Thyroid gland (tissue), 4 donors: ENCODE measurements at regions not wholly inside any gene's neighbourhood (a gene's known extent, or its start where the extent isn't known, plus 50 kb on each side); places are given as distances from the start of the nearest gene placed in this dataset.
A peak's percentile ranks its signal among the peaks of the same experiment; 100 is the strongest.

Experiments used
- DNase-seq, 2 donors: peaks; one replicate each; pipeline ENCODE4 v3.0.0-alpha.2; 2019
- H3K27ac ChIP-seq, 3 donors: fragments of 200-600 bp; sonication (generic); 1 replicate in 2 of 3; 2 replicates in 1 of 3; pipeline ENCODE4 v1.5.1; 2016 to 2019; ENCODE audit warnings: mild to moderate bottlenecking in 1 of 3, moderate library complexity in 1 of 3
- H3K27me3 ChIP-seq: fragments of 200-600 bp; sonication (generic); one replicate; pipeline ENCODE4 v1.5.1; 2019
- H3K36me3 ChIP-seq, 2 donors: fragments of 200-600 bp; sonication (generic); one replicate each; pipeline ENCODE4 v1.5.1; 2016 to 2019
- H3K4me1 ChIP-seq, 2 donors: fragments of 200-600 bp; sonication (generic); one replicate each; pipeline ENCODE4 v1.5.1; 2017 to 2019
- H3K4me3 ChIP-seq, 3 donors: fragments of 200-600 bp; sonication (generic); replicated peaks in 1 of 3; 1 replicate in 2 of 3; 2 replicates in 1 of 3; pipeline ENCODE4 v1.5.1; 2016; ENCODE audit warnings: mild to moderate bottlenecking in 1 of 3
- H3K9me3 ChIP-seq: fragments of 200-600 bp; sonication (generic); one replicate; pipeline ENCODE4 v1.5.1; 2017
- CTCF ChIP-seq, 6 experiments: fragments of 200-600 bp in 3 of 6; fragments of 450-650 bp in 3 of 6; sonication (generic) in 3 of 6; IDR thresholded peaks; one replicate each; pipeline ENCODE4 v1.5.1; 2016 to 2019; ENCODE audit warnings: antibody characterized with exemption in 6 of 6, mild to moderate bottlenecking in 2 of 6, inconsistent platforms in 1 of 6, moderate library complexity in 1 of 6
- POLR2A ChIP-seq, 2 donors: fragments of 450-650 bp; IDR thresholded peaks; one replicate each; pipeline ENCODE4 v1.6.1; 2017; ENCODE audit warnings: antibody characterized with exemption in 2 of 2, mild to moderate bottlenecking in 2 of 2, moderate library complexity in 1 of 2
- WGBS, 2 donors: methylation state at CpG; one replicate each; pipeline ENCODE4 v1.1.5; 2017; 5-methylcytosine and 5-hydroxymethylcytosine counted together
- intact Hi-C: fragments of 100-400 bp; cut with DNase I; formaldehyde crosslinking; loops from one replicate; pipeline ENCODE4 v1.15.1; 2023

DNA sequence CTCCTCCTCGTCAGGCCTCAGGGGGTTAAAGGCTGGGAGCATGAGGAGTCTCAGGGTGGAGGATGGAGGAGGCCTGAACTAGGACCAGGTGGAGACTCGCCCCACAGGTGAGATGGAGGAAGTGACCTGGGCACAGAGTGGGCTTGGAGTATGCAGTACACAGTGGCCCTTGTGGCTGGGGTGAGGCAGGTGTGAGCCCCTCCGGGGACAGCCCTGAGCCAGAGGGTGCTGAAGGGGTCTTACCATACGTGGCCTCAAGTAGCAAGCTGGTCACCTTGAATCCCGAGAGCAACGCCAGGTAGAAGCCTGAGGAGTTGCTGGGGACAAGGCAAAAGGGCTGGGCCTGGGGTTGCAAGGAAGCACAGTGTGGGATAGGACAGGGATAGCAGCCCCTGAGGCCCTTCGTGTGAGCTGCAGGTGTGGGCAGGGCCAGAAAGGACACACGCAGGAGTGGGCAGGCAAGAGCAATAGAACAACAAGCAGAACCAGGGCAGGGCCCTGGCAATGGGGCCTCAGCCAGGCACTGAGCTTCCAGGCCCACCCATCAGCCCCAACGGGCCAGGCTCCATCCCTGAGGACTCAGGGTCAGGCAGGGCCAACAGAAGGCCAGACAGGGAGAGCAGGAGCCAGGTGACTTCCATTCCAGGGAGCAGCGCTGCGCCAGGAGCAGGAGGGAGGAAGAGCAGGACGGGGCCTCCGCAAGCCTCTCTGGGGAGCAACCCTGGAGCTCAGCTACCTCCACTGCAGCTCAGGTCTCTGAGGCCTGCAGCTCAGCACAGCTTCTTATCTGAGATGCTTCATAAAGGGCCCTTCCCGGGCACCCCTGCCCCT lies 64.2 kb upstream of the TNRC6C start:
- no peak for DNase-seq
- H3K27me3 ChIP-seq = no peaks in the 10 kb centered on the region

DNA sequence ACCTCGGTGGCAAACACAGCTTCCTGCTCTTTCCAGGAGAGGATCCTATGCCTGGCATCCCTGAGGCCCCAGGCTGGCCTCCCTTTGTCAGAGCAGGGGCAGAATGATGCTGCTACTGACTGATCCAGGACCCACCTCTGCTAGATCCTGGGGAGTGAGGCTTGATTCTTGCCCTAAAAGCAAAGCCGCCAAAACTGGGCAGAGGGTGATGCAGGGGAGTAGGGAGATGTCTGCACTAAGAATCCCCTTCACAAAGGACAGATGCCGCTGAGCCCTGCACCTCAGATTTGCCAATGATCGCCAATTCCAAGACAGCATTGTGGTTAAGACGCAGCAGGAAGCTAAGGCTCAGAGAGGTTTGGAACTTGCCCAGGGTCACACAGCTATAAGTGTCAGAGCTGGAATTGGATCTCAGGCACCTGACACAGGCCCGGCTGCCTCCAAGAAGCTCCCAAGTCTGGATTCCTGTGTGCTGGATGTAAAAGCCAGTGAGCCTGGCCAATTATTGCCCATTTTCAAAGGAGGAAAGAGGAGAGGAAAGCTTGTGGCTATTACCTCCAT lies 60.7 kb upstream of the TNRC6C start:
- peaks cover 0 to 10% of the 10 kb centered on the region in 2 donors for H3K4me1 ChIP-seq
- WGBS, 2 donors = 91 to 96% methylated on average over 6 of the region's 6 CpGs
- no peaks in the 10 kb centered on the region for H3K36me3 ChIP-seq
- H3K27me3 ChIP-seq = no peaks in the 10 kb centered on the region
- no peak overlapping the region for H3K4me3 ChIP-seq
- TF ChIP-seq CTCF (IDR thresholded peaks at IDR 0.05) (no peak), POLR2A (IDR thresholded peaks at IDR 0.05) (no peak)
- intact Hi-C loops = no loop called here
- DNase-seq = no peak
- no peaks in the 10 kb centered on the region for H3K9me3 ChIP-seq
- no peak overlapping the region for H3K27ac ChIP-seq

More for the DNA sequence above, 64.2 kb upstream of the TNRC6C start:
- 69 to 78% methylated on average over 13 of the region's 14 CpGs for WGBS, 2 donors
- Histone ChIP-seq H3K4me3 (no peak overlapping the region), H3K36me3 (no peaks in the 10 kb centered on the region), H3K4me1 (peaks cover 0 to 2% of the 10 kb centered on the region in 2 donors), H3K9me3 (no peaks in the 10 kb centered on the region), H3K27ac (no peak overlapping the region)
- TF ChIP-seq CTCF (IDR thresholded peaks at IDR 0.05) (no peak), POLR2A (IDR thresholded peaks at IDR 0.05) (no peak)
- intact Hi-C loops = no loop called here

GRCh38 chr17:77898521-77899434 lies 59.7 kb upstream of the TNRC6C start:
- no peak for TF ChIP-seq CTCF (IDR thresholded peaks at IDR 0.05)
- no peak for TF ChIP-seq POLR2A (IDR thresholded peaks at IDR 0.05)
- Histone ChIP-seq H3K36me3 (no peaks in the 10 kb centered on the region), H3K9me3 (no peaks in the 10 kb centered on the region), H3K4me3 (no peak overlapping the region), H3K4me1 (peaks cover 0 to 10% of the 10 kb centered on the region in 2 donors), H3K27me3 (no peaks in the 10 kb centered on the region), H3K27ac (no peak overlapping the region)
- 70 to 79% methylated on average over 15 to 18 of the region's 18 CpGs for WGBS, 2 donors
- intact Hi-C loops = no loop called here
- DNase-seq = no peak

DNA sequence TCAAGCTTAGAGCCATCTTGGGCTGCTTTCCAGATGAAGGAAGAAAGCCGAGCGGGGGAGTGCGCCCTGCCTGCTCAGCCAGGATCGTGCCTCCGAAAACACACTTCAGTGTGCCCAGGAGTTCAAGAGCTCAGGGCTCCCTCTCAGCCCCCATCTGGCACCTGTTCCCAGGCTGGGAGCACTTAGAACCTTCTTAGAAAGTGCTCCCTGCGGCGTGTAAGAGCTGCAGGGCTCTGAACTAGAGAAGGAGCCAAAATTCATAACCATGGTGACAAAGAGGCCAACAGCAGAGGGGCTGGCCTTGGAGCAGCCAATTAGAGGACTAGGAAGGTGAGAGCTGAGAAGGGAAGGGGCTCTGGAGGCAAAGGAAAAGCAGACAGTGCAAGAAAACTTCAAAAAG lies 59.0 kb upstream of the TNRC6C start:
- DNase-seq = peak; percentile 89 to 93
- intact Hi-C loops = no loop called here
- H3K36me3 ChIP-seq = no peaks in the 10 kb centered on the region

More for the DNA sequence above, 59.0 kb upstream of the TNRC6C start:
- peaks cover 0 to 10% of the 10 kb centered on the region in 2 donors for H3K4me1 ChIP-seq
- H3K4me3 ChIP-seq = no peak overlapping the region
- no peaks in the 10 kb centered on the region for H3K27me3 ChIP-seq
- H3K27ac ChIP-seq = no peak overlapping the region
- WGBS, 2 donors = 23 to 35% methylated on average over 7 of the region's 7 CpGs
- no peak for TF ChIP-seq POLR2A (IDR thresholded peaks at IDR 0.05)
- TF ChIP-seq CTCF (IDR thresholded peaks at IDR 0.05) = no peak
- H3K9me3 ChIP-seq = no peaks in the 10 kb centered on the region
